ENCODE measurements at regions not wholly inside any gene's neighbourhood (a gene's known extent, or its start where the extent isn't known, plus 50 kb on each side); places are given as distances from the start of the nearest gene placed in this dataset.

DNA sequence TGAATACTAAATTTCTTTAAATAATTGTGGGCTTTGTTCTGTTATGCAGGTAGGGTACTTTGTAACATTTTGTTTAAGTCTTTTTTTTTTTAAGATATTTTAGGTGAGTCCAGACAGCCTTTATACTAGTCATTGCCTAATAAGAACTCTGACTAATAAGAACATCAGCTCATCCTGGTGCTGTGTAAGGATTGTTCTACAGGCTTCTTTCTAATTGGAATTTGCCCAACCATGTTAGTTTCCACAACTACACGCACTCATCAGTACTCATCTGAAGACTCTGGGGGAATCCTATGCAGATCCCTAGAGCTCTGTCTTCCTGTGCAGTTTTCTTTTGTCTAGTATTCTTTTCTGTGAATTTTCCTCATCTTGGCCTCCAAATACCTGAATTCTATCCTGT, 741.8 kb downstream of the IGSF11 start:
- Histone ChIP-seq H3K4me3 (ENCODE audit: low read depth, low read length) (no peak overlapping the region), H3K27me3 (ENCODE audit: control insufficient read depth, insufficient read depth, low read length) (no peaks in the 10 kb centered on the region), H3K27ac (ENCODE audit: low read depth, low read length) (no peak overlapping the region), H3K9me3 (ENCODE audit: control insufficient read depth, insufficient read depth, low read length) (no peaks in the 10 kb centered on the region)
- ChIA-PET CTCF (no interaction called here), POLR2A (no interaction called here)
- TF ChIP-seq, protein P1, sequence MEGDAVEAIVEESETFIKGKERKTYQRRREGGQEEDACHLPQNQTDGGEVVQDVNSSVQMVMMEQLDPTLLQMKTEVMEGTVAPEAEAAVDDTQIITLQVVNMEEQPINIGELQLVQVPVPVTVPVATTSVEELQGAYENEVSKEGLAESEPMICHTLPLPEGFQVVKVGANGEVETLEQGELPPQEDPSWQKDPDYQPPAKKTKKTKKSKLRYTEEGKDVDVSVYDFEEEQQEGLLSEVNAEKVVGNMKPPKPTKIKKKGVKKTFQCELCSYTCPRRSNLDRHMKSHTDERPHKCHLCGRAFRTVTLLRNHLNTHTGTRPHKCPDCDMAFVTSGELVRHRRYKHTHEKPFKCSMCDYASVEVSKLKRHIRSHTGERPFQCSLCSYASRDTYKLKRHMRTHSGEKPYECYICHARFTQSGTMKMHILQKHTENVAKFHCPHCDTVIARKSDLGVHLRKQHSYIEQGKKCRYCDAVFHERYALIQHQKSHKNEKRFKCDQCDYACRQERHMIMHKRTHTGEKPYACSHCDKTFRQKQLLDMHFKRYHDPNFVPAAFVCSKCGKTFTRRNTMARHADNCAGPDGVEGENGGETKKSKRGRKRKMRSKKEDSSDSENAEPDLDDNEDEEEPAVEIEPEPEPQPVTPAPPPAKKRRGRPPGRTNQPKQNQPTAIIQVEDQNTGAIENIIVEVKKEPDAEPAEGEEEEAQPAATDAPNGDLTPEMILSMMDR (IDR thresholded peaks at IDR 0.05; ENCODE audit: low read depth, low read length), result no peak
- no peak for DNase-seq (ENCODE audit: low read depth, low spot score)

DNA sequence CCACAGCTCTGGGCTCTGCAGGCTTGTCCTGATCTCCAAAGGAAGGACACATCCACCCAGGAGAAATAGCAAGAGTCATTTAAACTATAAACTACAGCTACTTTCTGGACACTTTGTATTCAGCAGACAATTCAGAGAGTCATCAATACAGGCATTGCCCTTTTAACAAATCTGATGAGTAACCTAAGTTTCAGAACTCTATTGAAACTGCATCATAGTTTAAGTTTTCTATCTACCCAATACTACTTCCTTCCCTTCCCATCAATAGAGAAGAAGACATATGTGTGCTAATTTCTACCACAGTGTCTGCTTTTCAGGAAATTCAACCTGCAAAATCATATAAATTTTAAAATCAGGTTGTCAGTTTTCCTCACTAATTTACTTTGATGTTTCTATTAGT, 736.5 kb downstream of the IGSF11 start:
- Histone ChIP-seq H3K27me3 (ENCODE audit: control insufficient read depth, insufficient read depth, low read length) (no peaks in the 10 kb centered on the region), H3K4me3 (ENCODE audit: low read depth, low read length) (no peak overlapping the region), H3K27ac (ENCODE audit: low read depth, low read length) (no peak overlapping the region), H3K9me3 (ENCODE audit: control insufficient read depth, insufficient read depth, low read length) (no peaks in the 10 kb centered on the region)
- CTCF ChIA-PET, result no interaction called here
- DNase-seq (ENCODE audit: low read depth, low spot score), result no peak
- POLR2A ChIA-PET, result no interaction called here
- TF ChIP-seq, protein P1 (IDR thresholded peaks at IDR 0.05; ENCODE audit: low read depth, low read length), result no peak

DNA sequence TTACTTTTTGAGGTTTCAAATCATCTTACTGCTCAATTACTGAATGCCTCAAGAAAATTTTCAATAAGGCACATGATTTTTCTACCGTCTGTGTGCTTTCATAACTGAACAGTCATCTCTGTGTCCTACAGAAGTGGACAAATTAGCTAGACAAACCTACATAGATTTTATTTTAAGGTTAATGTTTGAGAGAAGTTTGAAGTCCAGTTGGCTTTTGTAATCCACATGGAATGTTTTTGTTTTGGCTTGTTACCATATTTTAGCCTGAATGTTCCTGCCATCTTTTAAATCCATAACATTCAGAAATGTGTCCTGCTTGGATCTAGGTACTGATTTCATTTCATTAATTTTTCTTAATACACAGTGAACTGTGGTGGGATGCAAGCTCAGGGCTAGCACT, 730.1 kb downstream of the IGSF11 start:
- TF ChIP-seq, protein P1 (IDR thresholded peaks at IDR 0.05; ENCODE audit: low read depth, low read length), result no peak
- Histone ChIP-seq H3K27me3 (ENCODE audit: control insufficient read depth, insufficient read depth, low read length) (no peaks in the 10 kb centered on the region), H3K27ac (ENCODE audit: low read depth, low read length) (no peak overlapping the region), H3K4me3 (ENCODE audit: low read depth, low read length) (no peak overlapping the region), H3K9me3 (ENCODE audit: control insufficient read depth, insufficient read depth, low read length) (no peaks in the 10 kb centered on the region)
- POLR2A ChIA-PET, result no interaction called here
- no peak for DNase-seq (ENCODE audit: low read depth, low spot score)
- CTCF ChIA-PET, result no interaction called here

DNA sequence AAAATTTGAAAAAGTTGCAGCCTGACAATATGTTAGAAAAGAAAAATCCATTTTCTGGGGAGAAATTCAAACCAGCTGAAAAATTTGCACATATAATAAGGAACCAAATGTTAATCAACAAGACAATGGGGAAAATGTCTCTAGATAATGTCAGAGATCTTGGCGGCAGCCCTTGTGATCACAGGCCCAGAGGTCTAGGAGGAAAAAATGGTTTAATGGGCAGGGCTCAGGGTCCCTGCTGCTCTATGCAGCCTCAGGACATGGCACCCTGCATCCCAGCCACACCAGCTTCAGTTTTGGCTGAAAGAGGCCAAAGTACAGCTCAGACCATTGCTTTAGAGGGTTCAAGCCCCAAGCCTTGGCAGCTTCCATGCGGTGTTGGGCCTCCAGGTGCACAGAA, 701.9 kb downstream of the IGSF11 start:
- peaks cover 5% of the 10 kb centered on the region; the same call in 1 of the 2 replicates for H3K9me3 ChIP-seq (ENCODE audit: control insufficient read depth, insufficient read depth, low read length)

DNA sequence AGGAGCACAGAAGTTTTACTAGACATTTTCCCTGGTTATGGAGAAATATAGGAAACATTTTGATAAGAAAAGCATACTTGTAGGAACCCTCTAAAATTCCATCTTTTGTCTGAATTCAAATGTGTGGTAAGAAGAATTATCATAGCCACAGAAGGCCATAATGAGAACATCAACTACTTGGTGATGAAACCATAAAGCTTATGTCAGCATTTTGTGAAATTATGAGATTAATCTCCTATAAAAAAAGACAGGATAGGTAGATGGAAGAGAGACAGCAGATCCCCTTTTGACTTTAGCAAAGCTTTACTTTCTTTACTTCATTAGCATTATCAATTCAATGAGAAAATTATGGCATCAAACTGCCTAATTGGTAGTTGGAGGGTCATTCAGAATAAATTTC, 697.0 kb downstream of the IGSF11 start:
- TF ChIP-seq, protein P1 (IDR thresholded peaks at IDR 0.05; ENCODE audit: low read depth, low read length), result no peak
- POLR2A ChIA-PET, result no interaction called here
- peaks cover 5% of the 10 kb centered on the region; the same call in 1 of the 2 replicates for H3K9me3 ChIP-seq (ENCODE audit: control insufficient read depth, insufficient read depth, low read length)
- CTCF ChIA-PET, result no interaction called here
- DNase-seq (ENCODE audit: low read depth, low spot score), result no peak
- H3K27me3 ChIP-seq (ENCODE audit: control insufficient read depth, insufficient read depth, low read length), result no peaks in the 10 kb centered on the region
- H3K27ac ChIP-seq (ENCODE audit: low read depth, low read length), result no peak overlapping the region
- no peak overlapping the region for H3K4me3 ChIP-seq (ENCODE audit: low read depth, low read length)

More for the DNA sequence above, 701.9 kb downstream of the IGSF11 start:
- ChIA-PET POLR2A (no interaction called here), CTCF (no interaction called here)
- Histone ChIP-seq H3K4me3 (ENCODE audit: low read depth, low read length) (no peak overlapping the region), H3K27me3 (ENCODE audit: control insufficient read depth, insufficient read depth, low read length) (no peaks in the 10 kb centered on the region), H3K27ac (ENCODE audit: low read depth, low read length) (no peak overlapping the region)
- DNase-seq (ENCODE audit: low read depth, low spot score), result no peak
- TF ChIP-seq, protein P1 (IDR thresholded peaks at IDR 0.05; ENCODE audit: low read depth, low read length), result no peak
